K562 (cell line): ENCODE measurements at regions not wholly inside any gene's neighbourhood (a gene's known extent, or its start where the extent isn't known, plus 50 kb on each side); places are given as distances from the start of the nearest gene placed in this dataset.

ENCODE experiments used
- ATAC-seq: fragments of 200-7000 bp; cut with Tn5 transposase; 3 replicates; pipeline ENCODE4 v1.9.1; 2020; ENCODE audit warnings: moderate library complexity
- BruUV-seq: library from RNA; stranded (reverse); fragments of 400-500 nt; replicated peaks from 2 replicates; lab custom pipeline; 2021; lab: Mats Ljungman, UMichigan
- CTCF ChIA-PET: fragments of 300-600 bp; formaldehyde crosslinking; extraction: SDS; loops from one replicate; lab custom pipeline; 2021; ENCODE audit warnings: low intra/inter-chr PET ratio; lab: Yijun Ruan, JAX
- POLR2A ChIA-PET: fragments of 300-600, 350-650 bp; sonication (Branson Sonifier 250); formaldehyde crosslinking; extraction: SDS; loops from one replicate; lab custom pipeline; 2021; ENCODE audit warnings: antibody characterized with exemption, inconsistent platforms; lab: Yijun Ruan, JAX
- DNase-seq, 4 experiments: peaks; one replicate each; pipeline versions ENCODE4 v3.0.0 to v3.0.0-alpha.2; 2011 to 2018; ENCODE audit warnings: low spot score in 3 of 4, mixed read lengths in 3 of 4; ENCODE audit errors: extremely low read depth in 1 of 4
- FAIRE-seq: peaks from 2 replicates; lab custom pipeline; 2011; peaks lifted over from hg19 to GRCh38; lab: Jason Lieb, UNC
- H2AFZ ChIP-seq: 2 replicates; pipeline ENCODE4 v1.6.0; 2011; ENCODE audit warnings: low read depth, low read length, control low read depth, inconsistent platforms
- H3K27ac ChIP-seq: fragments of 200-600 bp; 3 replicates; pipeline ENCODE4 v1.8.0; 2011; ENCODE audit warnings: low read depth, mild to moderate bottlenecking, control low read depth, inconsistent platforms, low read length, moderate library complexity, mixed read lengths; ENCODE audit errors: extremely low read depth
- H3K27me3 ChIP-seq, 2 experiments: fragments of 300-600 bp in 1 of 2; 2 replicates in 1 of 2; 3 replicates in 1 of 2; pipeline versions ENCODE4 v1.6.0 to v1.8.0; 2011; ENCODE audit warnings: inconsistent platforms in 2 of 2, low read length in 2 of 2, mild to moderate bottlenecking in 1 of 2, mixed read lengths in 1 of 2, moderate library complexity in 1 of 2; ENCODE audit not compliant: control insufficient read depth in 2 of 2, insufficient read depth in 2 of 2
- H3K36me3 ChIP-seq: fragments of 300-600 bp; 3 replicates; pipeline ENCODE4 v1.8.0; 2011; ENCODE audit warnings: mild to moderate bottlenecking, low read length, inconsistent platforms; ENCODE audit not compliant: control insufficient read depth, insufficient read depth
- H3K4me1 ChIP-seq, 2 experiments: fragments of 200-600 bp in 1 of 2; replicated peaks in 1 of 2; 2 replicates in 1 of 2; 3 replicates in 1 of 2; pipeline versions ENCODE4 v1.5.1 to v1.8.0; 2011; ENCODE audit warnings: inconsistent platforms in 2 of 2, low read length in 2 of 2, mild to moderate bottlenecking in 1 of 2, mixed read lengths in 1 of 2, moderate library complexity in 1 of 2; ENCODE audit not compliant: control insufficient read depth in 2 of 2, insufficient read depth in 2 of 2
- H3K4me2 ChIP-seq: 2 replicates; pipeline ENCODE4 v1.6.1; 2011; ENCODE audit warnings: low read length, control low read depth, inconsistent platforms, mixed read lengths; ENCODE audit not compliant: insufficient read depth
- H3K4me3 ChIP-seq: fragments of 200-600 bp; sonication (generic), shearing (Covaris generic); 2 replicates; pipeline ENCODE4 v1.5.1; 2016; ENCODE audit warnings: control low read depth, inconsistent platforms
- H3K79me2 ChIP-seq: fragments of 200-600 bp; 3 replicates; pipeline ENCODE4 v1.8.0; 2011; ENCODE audit warnings: low read length, inconsistent platforms; ENCODE audit not compliant: control insufficient read depth, insufficient read depth
- H3K9ac ChIP-seq, 2 experiments: 2 replicates each; pipeline versions ENCODE4 v1.6.0 to v1.6.1; 2011; ENCODE audit warnings: low read depth in 2 of 2, low read length in 2 of 2, control low read depth in 1 of 2, inconsistent platforms in 1 of 2, mild to moderate bottlenecking in 1 of 2, mixed read lengths in 1 of 2; ENCODE audit not compliant: insufficient read depth in 1 of 2
- H3K9me1 ChIP-seq: one replicate; pipeline ENCODE4 v1.6.0; 2011; ENCODE audit warnings: inconsistent platforms, mild to moderate bottlenecking, low read length, moderate library complexity; ENCODE audit not compliant: control insufficient read depth, insufficient read depth
- H3K9me3 ChIP-seq: replicated peaks from 2 replicates; pipeline ENCODE4 v1.5.1; 2011; ENCODE audit warnings: low read depth, low read length, inconsistent platforms; ENCODE audit not compliant: control insufficient read depth, insufficient read depth
- H4K20me1 ChIP-seq: replicated peaks from 2 replicates; pipeline ENCODE4 v1.6.1; 2011; ENCODE audit warnings: low read length, inconsistent platforms, mixed read lengths; ENCODE audit not compliant: control insufficient read depth, insufficient read depth
- HDAC2 ChIP-seq: fragments of 450-650 bp; IDR thresholded peaks from 2 replicates; pipeline ENCODE4 v1.6.1; 2016; ENCODE audit warnings: mild to moderate bottlenecking
- KHSRP ChIP-seq: fragments of 450-650 bp; IDR thresholded peaks from 2 replicates; pipeline ENCODE4 v1.6.1; 2017
- MAFK ChIP-seq: IDR thresholded peaks from 2 replicates; pipeline ENCODE4 v1.6.1; 2011; ENCODE audit warnings: low read length, improper control_type of control experiment
- MCM7 ChIP-seq, 2 experiments: fragments of 450-650 bp; IDR thresholded peaks; 2 replicates each; pipeline ENCODE4 v1.6.1; 2016 to 2018
- MEIS2 ChIP-seq: fragments of 450-650 bp; IDR thresholded peaks from 2 replicates; pipeline ENCODE4 v1.6.1; 2014; ENCODE audit warnings: mild to moderate bottlenecking; ENCODE audit not compliant: partially characterized antibody
- NELFE ChIP-seq: IDR thresholded peaks from 2 replicates; pipeline ENCODE4 v1.6.1; 2011; ENCODE audit warnings: mild to moderate bottlenecking; ENCODE audit not compliant: insufficient read depth, insufficient read length
- NFATC3 ChIP-seq: fragments of 450-650 bp; IDR thresholded peaks from 2 replicates; pipeline ENCODE4 v1.6.1; 2017; ENCODE audit warnings: mild to moderate bottlenecking
- PHF20 ChIP-seq: fragments of 450-650 bp; IDR thresholded peaks from 2 replicates; pipeline ENCODE4 v1.6.1; 2018; ENCODE audit not compliant: partially characterized antibody
- SAP30 ChIP-seq: fragments of 200-600 bp; sonication (generic); IDR thresholded peaks from 2 replicates; pipeline ENCODE4 v1.6.1; 2012; ENCODE audit warnings: borderline replicate concordance, low read depth, mild to moderate bottlenecking, moderate library complexity, low read length, control low read depth, inconsistent platforms; ENCODE audit not compliant: insufficient read depth, poor library complexity, severe bottlenecking
- ZBTB8A ChIP-seq: fragments of 450-650 bp; IDR thresholded peaks from 2 replicates; pipeline ENCODE4 v1.6.1; 2018; ENCODE audit warnings: mild to moderate bottlenecking, moderate library complexity; ENCODE audit not compliant: partially characterized antibody
- ZNF133 ChIP-seq: fragments of 250-450 bp; sonication (Bioruptor Pico); IDR thresholded peaks from 2 replicates; pipeline ENCODE4 v1.4.0; 2020; ENCODE audit warnings: mild to moderate bottlenecking
- ZNF384 ChIP-seq: IDR thresholded peaks from 2 replicates; pipeline ENCODE4 v1.6.1; 2012; ENCODE audit warnings: low read depth, low read length, improper control_type of control experiment
- WGBS: fragments of 100-300 bp; shearing (Covaris generic); methylation state at CpG from one replicate; pipeline ENCODE4 v1.1.6; 2016; ENCODE audit warnings: low coverage, mixed read lengths; ENCODE audit not compliant: insufficient coverage; ENCODE audit errors: missing lambda C conversion rate; 5-methylcytosine and 5-hydroxymethylcytosine counted together
- in situ Hi-C: fragments of 300-500 bp; cut with MboI; formaldehyde crosslinking; loops from 4 replicates; pipeline ENCODE4 v1.15.0; 2018; ENCODE audit warnings: inconsistent platforms, mixed read lengths
- intact Hi-C: fragments of 100-400 bp; cut with micrococcal nuclease; formaldehyde crosslinking; loops from 2 replicates; pipeline ENCODE4 v1.14.2; 2022
- TF ChIP-seq, protein P1 (sequence below): fragments of 450-650 bp; IDR thresholded peaks from 2 replicates; pipeline ENCODE4 v1.6.1; 2017; ENCODE audit warnings: antibody characterized with exemption, mild to moderate bottlenecking
- TF ChIP-seq, protein P2 (sequence below): fragments of 450-650 bp; formaldehyde crosslinking; IDR thresholded peaks from 2 replicates; pipeline ENCODE4 v1.4.0; 2020; ENCODE audit warnings: mild to moderate bottlenecking, moderate library complexity
- TF ChIP-seq, protein P3 (sequence below): fragments of 450-650 bp; formaldehyde crosslinking; IDR thresholded peaks from 2 replicates; pipeline ENCODE4 v1.4.0; 2020; ENCODE audit warnings: mild to moderate bottlenecking, moderate library complexity
- TF ChIP-seq, protein P4 (sequence below): fragments of 450-650 bp; IDR thresholded peaks from 2 replicates; pipeline ENCODE4 v1.6.1; 2016; ENCODE audit warnings: antibody characterized with exemption

DNA sequence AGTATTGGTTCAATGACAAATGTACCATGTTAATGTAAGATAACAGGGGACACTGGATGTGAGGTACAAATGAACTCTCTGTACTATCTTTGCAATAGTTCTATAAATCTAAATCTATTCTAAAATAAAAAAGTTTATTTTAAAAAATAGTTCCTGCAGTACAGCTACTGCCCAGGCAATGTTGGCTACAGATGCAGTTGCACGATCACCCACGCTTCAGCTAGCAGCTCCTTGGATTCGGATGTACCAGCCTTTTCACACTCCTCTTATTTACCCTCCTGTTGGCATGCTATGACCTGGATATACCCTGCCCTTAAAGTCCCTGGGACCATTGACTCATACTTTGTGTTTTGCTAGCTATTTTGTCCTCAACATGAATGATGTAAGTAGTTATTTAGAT lies 185.4 kb upstream of the SMARCA2 start:
- H3K4me1 ChIP-seq: no peaks in the 10 kb centered on the region
- no peak overlapping the region for H3K27ac ChIP-seq
- intact Hi-C loops (no loop called here), in situ Hi-C loops (no loop called here)
- ATAC-seq (no peak), FAIRE-seq (no peak), DNase-seq (no peak)
- BruUV-seq: no TSS peak
- H2AFZ ChIP-seq: no peak overlapping the region
- no peaks in the 10 kb centered on the region for H3K36me3 ChIP-seq
- ChIA-PET CTCF (no interaction called here), POLR2A (no interaction called here)
- H3K4me2 ChIP-seq: no peak overlapping the region
- H3K9me1 ChIP-seq: no peaks in the 10 kb centered on the region
- no peak overlapping the region for H3K4me3 ChIP-seq
- WGBS: 0% methylated on average over 3 of the region's 3 CpGs
- H3K27me3 ChIP-seq: no peaks in the 10 kb centered on the region
- no peaks in the 10 kb centered on the region for H4K20me1 ChIP-seq
- H3K9ac ChIP-seq: no peak overlapping the region
- H3K79me2 ChIP-seq: no peaks in the 10 kb centered on the region
- H3K9me3 ChIP-seq: no peaks in the 10 kb centered on the region
- TF ChIP-seq MAFK: no peak
- TF ChIP-seq, protein P1, sequence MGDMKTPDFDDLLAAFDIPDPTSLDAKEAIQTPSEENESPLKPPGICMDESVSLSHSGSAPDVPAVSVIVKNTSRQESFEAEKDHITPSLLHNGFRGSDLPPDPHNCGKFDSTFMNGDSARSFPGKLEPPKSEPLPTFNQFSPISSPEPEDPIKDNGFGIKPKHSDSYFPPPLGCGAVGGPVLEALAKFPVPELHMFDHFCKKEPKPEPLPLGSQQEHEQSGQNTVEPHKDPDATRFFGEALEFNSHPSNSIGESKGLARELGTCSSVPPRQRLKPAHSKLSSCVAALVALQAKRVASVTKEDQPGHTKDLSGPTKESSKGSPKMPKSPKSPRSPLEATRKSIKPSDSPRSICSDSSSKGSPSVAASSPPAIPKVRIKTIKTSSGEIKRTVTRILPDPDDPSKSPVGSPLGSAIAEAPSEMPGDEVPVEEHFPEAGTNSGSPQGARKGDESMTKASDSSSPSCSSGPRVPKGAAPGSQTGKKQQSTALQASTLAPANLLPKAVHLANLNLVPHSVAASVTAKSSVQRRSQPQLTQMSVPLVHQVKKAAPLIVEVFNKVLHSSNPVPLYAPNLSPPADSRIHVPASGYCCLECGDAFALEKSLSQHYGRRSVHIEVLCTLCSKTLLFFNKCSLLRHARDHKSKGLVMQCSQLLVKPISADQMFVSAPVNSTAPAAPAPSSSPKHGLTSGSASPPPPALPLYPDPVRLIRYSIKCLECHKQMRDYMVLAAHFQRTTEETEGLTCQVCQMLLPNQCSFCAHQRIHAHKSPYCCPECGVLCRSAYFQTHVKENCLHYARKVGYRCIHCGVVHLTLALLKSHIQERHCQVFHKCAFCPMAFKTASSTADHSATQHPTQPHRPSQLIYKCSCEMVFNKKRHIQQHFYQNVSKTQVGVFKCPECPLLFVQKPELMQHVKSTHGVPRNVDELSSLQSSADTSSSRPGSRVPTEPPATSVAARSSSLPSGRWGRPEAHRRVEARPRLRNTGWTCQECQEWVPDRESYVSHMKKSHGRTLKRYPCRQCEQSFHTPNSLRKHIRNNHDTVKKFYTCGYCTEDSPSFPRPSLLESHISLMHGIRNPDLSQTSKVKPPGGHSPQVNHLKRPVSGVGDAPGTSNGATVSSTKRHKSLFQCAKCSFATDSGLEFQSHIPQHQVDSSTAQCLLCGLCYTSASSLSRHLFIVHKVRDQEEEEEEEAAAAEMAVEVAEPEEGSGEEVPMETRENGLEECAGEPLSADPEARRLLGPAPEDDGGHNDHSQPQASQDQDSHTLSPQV: no peak
- TF ChIP-seq ZNF133 (CRISPR knock-in tag): no peak
- TF ChIP-seq MEIS2: no peak
- no peak for TF ChIP-seq NFATC3
- TF ChIP-seq KHSRP: no peak
- TF ChIP-seq MCM7 (IDR thresholded peaks at IDR 0.05): no peak
- TF ChIP-seq SAP30: no peak
- no peak for TF ChIP-seq ZBTB8A
- TF ChIP-seq ZNF384: no peak
- TF ChIP-seq, protein P2, sequence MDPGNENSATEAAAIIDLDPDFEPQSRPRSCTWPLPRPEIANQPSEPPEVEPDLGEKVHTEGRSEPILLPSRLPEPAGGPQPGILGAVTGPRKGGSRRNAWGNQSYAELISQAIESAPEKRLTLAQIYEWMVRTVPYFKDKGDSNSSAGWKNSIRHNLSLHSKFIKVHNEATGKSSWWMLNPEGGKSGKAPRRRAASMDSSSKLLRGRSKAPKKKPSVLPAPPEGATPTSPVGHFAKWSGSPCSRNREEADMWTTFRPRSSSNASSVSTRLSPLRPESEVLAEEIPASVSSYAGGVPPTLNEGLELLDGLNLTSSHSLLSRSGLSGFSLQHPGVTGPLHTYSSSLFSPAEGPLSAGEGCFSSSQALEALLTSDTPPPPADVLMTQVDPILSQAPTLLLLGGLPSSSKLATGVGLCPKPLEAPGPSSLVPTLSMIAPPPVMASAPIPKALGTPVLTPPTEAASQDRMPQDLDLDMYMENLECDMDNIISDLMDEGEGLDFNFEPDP (CRISPR knock-in tag): no peak
- no peak for TF ChIP-seq HDAC2
- TF ChIP-seq, protein P3, sequence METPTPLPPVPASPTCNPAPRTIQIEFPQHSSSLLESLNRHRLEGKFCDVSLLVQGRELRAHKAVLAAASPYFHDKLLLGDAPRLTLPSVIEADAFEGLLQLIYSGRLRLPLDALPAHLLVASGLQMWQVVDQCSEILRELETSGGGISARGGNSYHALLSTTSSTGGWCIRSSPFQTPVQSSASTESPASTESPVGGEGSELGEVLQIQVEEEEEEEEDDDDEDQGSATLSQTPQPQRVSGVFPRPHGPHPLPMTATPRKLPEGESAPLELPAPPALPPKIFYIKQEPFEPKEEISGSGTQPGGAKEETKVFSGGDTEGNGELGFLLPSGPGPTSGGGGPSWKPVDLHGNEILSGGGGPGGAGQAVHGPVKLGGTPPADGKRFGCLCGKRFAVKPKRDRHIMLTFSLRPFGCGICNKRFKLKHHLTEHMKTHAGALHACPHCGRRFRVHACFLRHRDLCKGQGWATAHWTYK (CRISPR knock-in tag): no peak
- no peak for TF ChIP-seq PHF20
- no peak for TF ChIP-seq NELFE
- TF ChIP-seq, protein P4, sequence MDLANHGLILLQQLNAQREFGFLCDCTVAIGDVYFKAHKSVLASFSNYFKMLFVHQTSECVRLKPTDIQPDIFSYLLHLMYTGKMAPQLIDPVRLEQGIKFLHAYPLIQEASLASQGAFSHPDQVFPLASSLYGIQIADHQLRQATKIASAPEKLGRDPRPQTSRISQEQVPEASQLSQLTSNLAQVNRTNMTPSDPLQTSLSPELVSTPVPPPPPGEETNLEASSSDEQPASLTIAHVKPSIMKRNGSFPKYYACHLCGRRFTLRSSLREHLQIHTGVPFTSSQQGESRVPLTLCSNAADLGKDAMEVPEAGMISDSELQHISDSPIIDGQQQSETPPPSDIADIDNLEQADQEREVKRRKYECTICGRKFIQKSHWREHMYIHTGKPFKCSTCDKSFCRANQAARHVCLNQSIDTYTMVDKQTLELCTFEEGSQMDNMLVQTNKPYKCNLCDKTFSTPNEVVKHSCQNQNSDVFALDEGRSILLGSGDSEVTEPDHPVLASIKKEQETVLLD: no peak
